PC-3 (cell line): ENCODE measurements at regions not wholly inside any gene's neighbourhood (a gene's known extent, or its start where the extent isn't known, plus 50 kb on each side); places are given as distances from the start of the nearest gene placed in this dataset.

Experiments used
- ATAC-seq: fragments of 200-7000 bp; cut with Tn5 transposase; 2 replicates; pipeline ENCODE4 v1.9.1; 2020; ENCODE audit warnings: mild to moderate bottlenecking, moderate library complexity
- BruUV-seq: library from RNA; stranded (reverse); fragments of 400-500 nt; replicated peaks from 2 replicates; lab custom pipeline; 2021; lab: Mats Ljungman, UMichigan
- CTCF ChIA-PET: fragments of 300-600 bp; sonication (Branson Sonifier 250); formaldehyde crosslinking; loops from one replicate; lab custom pipeline; 2022; ENCODE audit warnings: antibody characterized with exemption; lab: Charles Lee
- POLR2A ChIA-PET: fragments of 300-600 bp; sonication (Branson Sonifier 250); formaldehyde crosslinking; loops from one replicate; lab custom pipeline; 2022; ENCODE audit warnings: antibody characterized with exemption; ENCODE audit not compliant: unreplicated experiment; lab: Charles Lee
- DNase-seq: peaks from one replicate; pipeline ENCODE4 v3.0.0-alpha.2; 2015
- H2AFZ ChIP-seq: fragments of 300-600 bp; sonication (generic); 2 replicates; pipeline ENCODE4 v1.6.0; 2016; ENCODE audit warnings: antibody characterized with exemption, low read length
- H3F3A ChIP-seq: fragments of 300-600 bp; sonication (generic); one replicate; pipeline ENCODE4 v1.6.0; 2017; ENCODE audit warnings: antibody characterized with exemption, low read length, control low read depth, mild to moderate bottlenecking; ENCODE audit not compliant: unreplicated experiment
- H3K27ac ChIP-seq: fragments of 300-600 bp; sonication (generic); 2 replicates; pipeline ENCODE4 v1.5.1; 2016; ENCODE audit warnings: mild to moderate bottlenecking, low read length
- H3K27me3 ChIP-seq: fragments of 300-600 bp; sonication (generic); 2 replicates; pipeline ENCODE4 v1.6.1; 2016; ENCODE audit warnings: low read length, mixed read lengths
- H3K36me3 ChIP-seq: fragments of 300-600 bp; sonication (generic); 2 replicates; pipeline ENCODE4 v1.6.1; 2016; ENCODE audit warnings: low read depth, mixed run types, low read length, mixed read lengths
- H3K4me1 ChIP-seq: fragments of 300-600 bp; sonication (generic); 2 replicates; pipeline ENCODE4 v1.5.1; 2016; ENCODE audit warnings: low read length; ENCODE audit not compliant: insufficient read depth
- H3K4me2 ChIP-seq: fragments of 300-600 bp; sonication (generic); 2 replicates; pipeline ENCODE4 v1.6.0; 2016; ENCODE audit warnings: low read length
- H3K4me3 ChIP-seq: fragments of 300-600 bp; sonication (generic); 2 replicates; pipeline ENCODE4 v1.5.1; 2016; ENCODE audit warnings: mild to moderate bottlenecking, low read length, mixed read lengths
- H3K79me2 ChIP-seq: fragments of 300-600 bp; sonication (generic); 2 replicates; pipeline ENCODE4 v1.6.1; 2017; ENCODE audit warnings: low read length, mixed read lengths
- H3K9ac ChIP-seq: fragments of 300-600 bp; sonication (generic); 2 replicates; pipeline ENCODE4 v1.6.0; 2016; ENCODE audit warnings: mild to moderate bottlenecking, low read length
- H3K9me2 ChIP-seq: fragments of 300-600 bp; sonication (generic); replicated peaks from 2 replicates; pipeline ENCODE4 v1.6.1; 2016; ENCODE audit warnings: mixed run types, low read length, mixed read lengths
- H3K9me3 ChIP-seq: fragments of 300-600 bp; sonication (generic); 2 replicates; pipeline ENCODE4 v1.6.1; 2016; ENCODE audit warnings: low read length, mixed read lengths
- H4K20me1 ChIP-seq: fragments of 300-600 bp; sonication (generic); 2 replicates; pipeline ENCODE4 v1.6.1; 2016; ENCODE audit warnings: low read length, mixed read lengths
- CTCF ChIP-seq: fragments of 300-600 bp; sonication (generic); conservative IDR thresholded peaks from 2 replicates; pipeline ENCODE4 v1.5.1; 2017; ENCODE audit warnings: antibody characterized with exemption, low read depth, mild to moderate bottlenecking, low read length
- EZH2 ChIP-seq: fragments of 300-600 bp; sonication (generic); IDR thresholded peaks from one replicate; pipeline ENCODE4 v1.6.1; 2017; ENCODE audit warnings: antibody characterized with exemption, mild to moderate bottlenecking, low read length; ENCODE audit not compliant: unreplicated experiment
- EZH2phosphoT487 ChIP-seq: fragments of 300-600 bp; sonication (generic); IDR thresholded peaks from 2 replicates; pipeline ENCODE4 v1.6.1; 2018; ENCODE audit warnings: mild to moderate bottlenecking, antibody characterized with exemption, low read length, borderline replicate concordance
- intact Hi-C: fragments of 100-400 bp; cut with micrococcal nuclease; formaldehyde crosslinking; loops from 2 replicates; pipeline ENCODE4 v1.9.0; 2023

- Histone ChIP-seq H3K9ac (no peak overlapping the region), H3K9me3 (no peaks in the 10 kb centered on the region), H4K20me1 (no peaks in the 10 kb centered on the region), H3K4me3 (no peak overlapping the region), H3F3A (no peaks in the 10 kb centered on the region), H3K27ac (no peak overlapping the region), H2AFZ (no peak overlapping the region), H3K9me2 (no peaks in the 10 kb centered on the region), H3K27me3 (no peaks in the 10 kb centered on the region), H3K4me2 (no peak overlapping the region), H3K36me3 (no peaks in the 10 kb centered on the region), H3K4me1 (no peaks in the 10 kb centered on the region), H3K79me2 (no peaks in the 10 kb centered on the region)
- no peak for DNase-seq
- ChIA-PET POLR2A (no interaction called here), CTCF (no interaction called here)
- intact Hi-C loops, result no loop called here
- no peak for TF ChIP-seq EZH2
- TF ChIP-seq EZH2phosphoT487, result no peak
- TF ChIP-seq CTCF, result no peak
- ATAC-seq, result no peak
- BruUV-seq, result no TSS peak
These were observed 202.8 kb upstream of the SMIM30 start for GRCh38 chr7:113321201-113321600.

GRCh38 chr7:113320419-113320818 is 202.1 kb upstream of the SMIM30 start:
- Histone ChIP-seq H3F3A (no peaks in the 10 kb centered on the region), H3K27me3 (no peaks in the 10 kb centered on the region), H3K4me2 (no peak overlapping the region), H4K20me1 (no peaks in the 10 kb centered on the region), H3K4me3 (no peak overlapping the region), H3K9me2 (no peaks in the 10 kb centered on the region), H3K79me2 (no peaks in the 10 kb centered on the region), H2AFZ (no peak overlapping the region), H3K4me1 (no peaks in the 10 kb centered on the region), H3K9ac (no peak overlapping the region), H3K27ac (no peak overlapping the region), H3K9me3 (no peaks in the 10 kb centered on the region), H3K36me3 (no peaks in the 10 kb centered on the region)
- TF ChIP-seq EZH2 (no peak), EZH2phosphoT487 (no peak), CTCF (no peak)
- intact Hi-C loops, result no loop called here
- ATAC-seq (no peak), DNase-seq (no peak)
- CTCF ChIA-PET, result no interaction called here
- POLR2A ChIA-PET, result no interaction called here
- no TSS peak for BruUV-seq

- no peaks in the 10 kb centered on the region for H3F3A ChIP-seq
- no peak overlapping the region for H3K9ac ChIP-seq
- no peak for ATAC-seq
- no peaks in the 10 kb centered on the region for H3K4me1 ChIP-seq
- no peak for TF ChIP-seq CTCF
- no peak for TF ChIP-seq EZH2
- no peak for TF ChIP-seq EZH2phosphoT487
- no peak overlapping the region for H3K4me3 ChIP-seq
- no peaks in the 10 kb centered on the region for H3K9me2 ChIP-seq
- no peaks in the 10 kb centered on the region for H4K20me1 ChIP-seq
- H3K27ac ChIP-seq, result no peak overlapping the region
- POLR2A ChIA-PET, result no interaction called here
- BruUV-seq, result no TSS peak
- no peak for DNase-seq
- H2AFZ ChIP-seq, result no peak overlapping the region
- CTCF ChIA-PET, result no interaction called here
- H3K79me2 ChIP-seq, result no peaks in the 10 kb centered on the region
- no peak overlapping the region for H3K4me2 ChIP-seq
- H3K9me3 ChIP-seq, result no peaks in the 10 kb centered on the region
- intact Hi-C loops, result no loop called here
- H3K36me3 ChIP-seq, result no peaks in the 10 kb centered on the region
- no peaks in the 10 kb centered on the region for H3K27me3 ChIP-seq
These were observed 196.2 kb upstream of the SMIM30 start for GRCh38 chr7:113314594-113314993.
